ENCODE measurements at regions not wholly inside any gene's neighbourhood (a gene's known extent, or its start where the extent isn't known, plus 50 kb on each side); places are given as distances from the start of the nearest gene placed in this dataset.

- Histone ChIP-seq H3K36me3 (ENCODE audit: control insufficient read depth, insufficient read depth, low read length) (no peaks in the 10 kb centered on the region), H2AFZ (no peak overlapping the region), H3K9me3 (ENCODE audit: control insufficient read depth, low read length) (no peaks in the 10 kb centered on the region), H3K27ac (no peak overlapping the region), H3K4me3 (ENCODE audit: low read depth, low read length) (no peak overlapping the region), H3K4me2 (ENCODE audit: low read length) (no peak overlapping the region), H3K79me2 (no peaks in the 10 kb centered on the region), H3K9ac (no peak overlapping the region), H3K27me3 (ENCODE audit: control insufficient read depth, insufficient read depth, low read length) (no peaks in the 10 kb centered on the region), H3K4me1 (no peaks in the 10 kb centered on the region)
- no peak for TF ChIP-seq CTCF (IDR thresholded peaks at IDR 0.05)
Measured at GRCh38 chr22:27669798-27670599, 131.6 kb downstream of the MN1 start.

GRCh38 chr22:27670701-27671412, 130.7 kb downstream of the MN1 start:
- no peaks in the 10 kb centered on the region for H3K9me3 ChIP-seq (ENCODE audit: control insufficient read depth, low read length)
- no peak overlapping the region for H3K4me3 ChIP-seq (ENCODE audit: low read depth, low read length)
- H3K27ac ChIP-seq: no peak overlapping the region
- H3K4me2 ChIP-seq (ENCODE audit: low read length): no peak overlapping the region
- H3K4me1 ChIP-seq: no peaks in the 10 kb centered on the region
- H3K36me3 ChIP-seq (ENCODE audit: control insufficient read depth, insufficient read depth, low read length): no peaks in the 10 kb centered on the region
- H3K79me2 ChIP-seq: no peaks in the 10 kb centered on the region
- no peak overlapping the region for H2AFZ ChIP-seq
- H3K27me3 ChIP-seq (ENCODE audit: control insufficient read depth, insufficient read depth, low read length): no peaks in the 10 kb centered on the region
- no peak for TF ChIP-seq CTCF (IDR thresholded peaks at IDR 0.05)
- H3K9ac ChIP-seq: no peak overlapping the region

- Histone ChIP-seq H3K9ac (no peak overlapping the region), H3K4me2 (ENCODE audit: low read length) (no peak overlapping the region), H3K36me3 (ENCODE audit: control insufficient read depth, insufficient read depth, low read length) (no peaks in the 10 kb centered on the region), H3K4me1 (no peaks in the 10 kb centered on the region), H3K4me3 (ENCODE audit: low read depth, low read length) (no peak overlapping the region), H3K27ac (no peak overlapping the region), H3K27me3 (ENCODE audit: control insufficient read depth, insufficient read depth, low read length) (no peaks in the 10 kb centered on the region), H3K79me2 (no peaks in the 10 kb centered on the region), H3K9me3 (ENCODE audit: control insufficient read depth, low read length) (no peaks in the 10 kb centered on the region), H2AFZ (no peak overlapping the region)
- TF ChIP-seq CTCF (IDR thresholded peaks at IDR 0.05): no peak
Measured at GRCh38 chr22:27671413-27671935, 130.1 kb downstream of the MN1 start.

- no peak overlapping the region for H3K4me3 ChIP-seq (ENCODE audit: low read depth, low read length)
- no peaks in the 10 kb centered on the region for H3K79me2 ChIP-seq
- no peak overlapping the region for H3K4me2 ChIP-seq (ENCODE audit: low read length)
- no peaks in the 10 kb centered on the region for H3K9me3 ChIP-seq (ENCODE audit: control insufficient read depth, low read length)
- no peaks in the 10 kb centered on the region for H3K27me3 ChIP-seq (ENCODE audit: control insufficient read depth, insufficient read depth, low read length)
- TF ChIP-seq CTCF (IDR thresholded peaks at IDR 0.05): no peak
- H3K36me3 ChIP-seq (ENCODE audit: control insufficient read depth, insufficient read depth, low read length): no peaks in the 10 kb centered on the region
- no peak overlapping the region for H2AFZ ChIP-seq
- H3K4me1 ChIP-seq: no peaks in the 10 kb centered on the region
- H3K27ac ChIP-seq: no peak overlapping the region
- H3K9ac ChIP-seq: no peak overlapping the region
Measured at GRCh38 chr22:27672721-27673418, 128.7 kb downstream of the MN1 start.
